Testis (tissue), 2 donors: ENCODE measurements at regions not wholly inside any gene's neighbourhood (a gene's known extent, or its start where the extent isn't known, plus 50 kb on each side); places are given as distances from the start of the nearest gene placed in this dataset.

Experiments used
- DNase-seq: peaks from one replicate; pipeline ENCODE4 v3.0.0-alpha.2; 2019
- H3K27ac ChIP-seq, 2 donors: fragments of 200-600 bp; sonication (generic); one replicate each; pipeline ENCODE4 v1.5.1; 2019
- H3K27me3 ChIP-seq: fragments of 200-600 bp; sonication (generic); one replicate; pipeline ENCODE4 v1.5.1; 2019
- H3K36me3 ChIP-seq: fragments of 200-600 bp; sonication (generic); one replicate; pipeline ENCODE4 v1.5.1; 2017; ENCODE audit warnings: low read depth; ENCODE audit errors: missing control alignments
- H3K4me1 ChIP-seq: fragments of 200-600 bp; sonication (generic); one replicate; pipeline ENCODE4 v1.5.1; 2019
- H3K4me3 ChIP-seq, 2 donors: fragments of 200-600 bp; sonication (generic); one replicate each; pipeline ENCODE4 v1.5.1; 2017 to 2019
- H3K9me3 ChIP-seq: fragments of 200-600 bp; sonication (generic); one replicate; pipeline ENCODE4 v1.5.1; 2017
- POLR2A ChIP-seq: fragments of 450-650 bp; IDR thresholded peaks from one replicate; pipeline ENCODE4 v1.6.1; 2017; ENCODE audit warnings: antibody characterized with exemption, mild to moderate bottlenecking, moderate library complexity
- WGBS, 2 donors: methylation state at CpG; one replicate each; pipeline ENCODE4 v1.1.5; 2018; 5-methylcytosine and 5-hydroxymethylcytosine counted together
- intact Hi-C: fragments of 100-400 bp; cut with DNase I; formaldehyde crosslinking; loops from one replicate; pipeline ENCODE4 v1.15.1; 2023; ENCODE audit warnings: low total_unique reads
- TF ChIP-seq, protein P1 (sequence below), 3 experiments: fragments of 450-650 bp in 2 of 3; fragments of 200-600 bp in 1 of 3; sonication (generic) in 1 of 3; IDR thresholded peaks; one replicate each; pipeline ENCODE4 v1.5.1; 2016 to 2019; ENCODE audit warnings: antibody characterized with exemption in 3 of 3, mild to moderate bottlenecking in 2 of 3, moderate library complexity in 1 of 3

DNA sequence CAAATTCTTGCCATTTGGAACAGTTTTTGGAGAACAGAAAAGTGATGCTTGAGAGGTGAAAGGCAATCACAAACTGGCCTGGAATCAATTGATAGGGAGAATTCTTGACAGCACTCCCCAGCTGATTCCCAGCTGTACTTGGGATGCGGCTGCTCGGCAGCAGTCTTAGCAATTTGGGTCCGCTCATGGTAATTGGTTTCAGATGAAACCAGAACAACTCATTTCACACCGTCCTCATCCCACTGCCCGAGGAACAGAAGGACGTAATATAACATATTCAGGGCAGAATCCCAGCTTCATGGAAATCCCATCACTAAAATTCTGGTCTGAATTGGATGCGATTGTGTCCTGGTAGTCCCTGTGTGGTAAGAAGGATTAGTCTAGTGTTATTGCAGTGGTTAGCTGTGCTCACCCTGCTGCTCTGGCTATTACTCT lies 223.3 kb upstream of the FERD3L start:
- DNase-seq: no peak
- Histone ChIP-seq H3K27ac (no peak overlapping the region), H3K9me3 (no peaks in the 10 kb centered on the region), H3K27me3 (no peaks in the 10 kb centered on the region), H3K4me1 (no peaks in the 10 kb centered on the region), H3K4me3 (no peak overlapping the region), H3K36me3 (no peaks in the 10 kb centered on the region)
- intact Hi-C loops: no loop called here
- WGBS, 2 donors: 44 to 70% methylated on average over 7 of the region's 7 CpGs
- no peak for TF ChIP-seq POLR2A
- TF ChIP-seq, protein P1, sequence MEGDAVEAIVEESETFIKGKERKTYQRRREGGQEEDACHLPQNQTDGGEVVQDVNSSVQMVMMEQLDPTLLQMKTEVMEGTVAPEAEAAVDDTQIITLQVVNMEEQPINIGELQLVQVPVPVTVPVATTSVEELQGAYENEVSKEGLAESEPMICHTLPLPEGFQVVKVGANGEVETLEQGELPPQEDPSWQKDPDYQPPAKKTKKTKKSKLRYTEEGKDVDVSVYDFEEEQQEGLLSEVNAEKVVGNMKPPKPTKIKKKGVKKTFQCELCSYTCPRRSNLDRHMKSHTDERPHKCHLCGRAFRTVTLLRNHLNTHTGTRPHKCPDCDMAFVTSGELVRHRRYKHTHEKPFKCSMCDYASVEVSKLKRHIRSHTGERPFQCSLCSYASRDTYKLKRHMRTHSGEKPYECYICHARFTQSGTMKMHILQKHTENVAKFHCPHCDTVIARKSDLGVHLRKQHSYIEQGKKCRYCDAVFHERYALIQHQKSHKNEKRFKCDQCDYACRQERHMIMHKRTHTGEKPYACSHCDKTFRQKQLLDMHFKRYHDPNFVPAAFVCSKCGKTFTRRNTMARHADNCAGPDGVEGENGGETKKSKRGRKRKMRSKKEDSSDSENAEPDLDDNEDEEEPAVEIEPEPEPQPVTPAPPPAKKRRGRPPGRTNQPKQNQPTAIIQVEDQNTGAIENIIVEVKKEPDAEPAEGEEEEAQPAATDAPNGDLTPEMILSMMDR (IDR thresholded peaks at IDR 0.05): no peak

DNA sequence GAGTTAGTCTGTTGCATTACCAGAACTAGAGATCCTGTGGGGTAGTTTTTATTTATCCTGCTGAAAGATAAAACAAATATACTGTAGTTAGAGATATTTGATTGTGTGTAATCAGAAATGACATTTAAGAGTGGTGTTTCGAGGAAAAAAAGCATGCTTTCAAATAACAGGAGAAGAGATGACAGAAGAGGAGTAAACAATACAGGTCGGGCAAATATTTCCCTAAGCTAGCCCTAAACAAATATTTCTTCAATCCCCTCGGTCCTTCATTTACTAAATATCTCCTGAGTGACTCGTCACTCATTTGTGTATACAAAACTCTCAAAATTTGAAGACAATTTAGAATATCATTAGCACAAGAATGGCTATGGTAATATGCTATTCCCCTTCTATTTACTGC lies 219.7 kb upstream of the FERD3L start:
- TF ChIP-seq, protein P1 (IDR thresholded peaks at IDR 0.05): no peak
- no peak for TF ChIP-seq POLR2A
- intact Hi-C loops: no loop called here
- no peak overlapping the region for H3K4me3 ChIP-seq
- no peak overlapping the region for H3K27ac ChIP-seq
- H3K27me3 ChIP-seq: no peaks in the 10 kb centered on the region
- DNase-seq: no peak
- WGBS, 2 donors: 87 to 92% methylated on average over 4 of the region's 4 CpGs
- H3K36me3 ChIP-seq: no peaks in the 10 kb centered on the region
- no peaks in the 10 kb centered on the region for H3K4me1 ChIP-seq
- H3K9me3 ChIP-seq: no peaks in the 10 kb centered on the region

DNA sequence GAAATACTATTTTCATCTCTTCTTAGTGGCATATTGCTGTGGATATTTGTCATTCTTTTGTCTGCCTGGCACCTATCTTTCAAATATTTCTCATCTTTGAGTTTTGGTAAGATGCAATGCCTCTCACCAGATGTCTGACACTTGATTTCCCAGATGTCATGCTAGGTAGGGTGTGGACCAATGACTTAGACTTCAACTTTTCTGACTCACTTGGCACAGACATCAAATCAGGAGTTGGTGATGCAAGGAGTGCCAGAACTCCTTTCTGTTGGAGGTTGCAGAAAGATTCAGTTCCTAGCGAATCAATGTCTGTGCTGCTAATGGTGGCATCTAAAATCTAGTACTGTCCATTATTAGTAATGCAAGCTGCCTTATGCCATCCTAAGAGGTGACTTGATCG lies 216.9 kb upstream of the FERD3L start:
- intact Hi-C loops: no loop called here
- WGBS, 2 donors: 93 to 98% methylated on average over 2 of the region's 2 CpGs

DNA sequence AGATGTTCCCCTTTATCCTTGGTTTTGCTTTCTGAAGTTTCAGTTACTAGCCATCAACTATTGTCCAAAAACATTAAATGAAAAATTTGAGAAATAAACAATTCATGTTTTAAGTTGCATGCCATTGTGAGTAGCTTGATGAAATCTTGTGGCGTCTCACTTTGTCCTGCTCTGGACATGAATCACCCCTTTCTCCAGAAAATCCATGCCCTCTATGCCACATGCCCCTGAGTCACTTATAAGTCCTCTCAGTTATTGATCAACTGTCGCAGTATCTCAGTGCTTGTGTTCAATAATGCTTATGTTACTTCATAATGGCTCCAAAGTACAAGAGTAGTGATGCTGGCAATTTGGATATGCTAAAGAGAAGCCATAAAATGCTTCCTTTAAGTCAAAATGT lies 208.0 kb upstream of the FERD3L start:
- TF ChIP-seq POLR2A: no peak
- Histone ChIP-seq H3K4me3 (no peak overlapping the region), H3K36me3 (no peaks in the 10 kb centered on the region), H3K27me3 (no peaks in the 10 kb centered on the region), H3K27ac (no peak overlapping the region), H3K9me3 (no peaks in the 10 kb centered on the region), H3K4me1 (no peaks in the 10 kb centered on the region)
- DNase-seq: no peak
- 93 to 95% methylated on average over 2 of the region's 2 CpGs for WGBS, 2 donors
- intact Hi-C loops: no loop called here

More for the DNA sequence above, 216.9 kb upstream of the FERD3L start:
- no peaks in the 10 kb centered on the region for H3K4me1 ChIP-seq
- no peak overlapping the region for H3K4me3 ChIP-seq
- H3K27ac ChIP-seq: no peak overlapping the region
- H3K36me3 ChIP-seq: no peaks in the 10 kb centered on the region
- TF ChIP-seq, protein P1 (IDR thresholded peaks at IDR 0.05): no peak
- TF ChIP-seq POLR2A: no peak
- H3K9me3 ChIP-seq: no peaks in the 10 kb centered on the region
- no peak for DNase-seq
- H3K27me3 ChIP-seq: no peaks in the 10 kb centered on the region

DNA sequence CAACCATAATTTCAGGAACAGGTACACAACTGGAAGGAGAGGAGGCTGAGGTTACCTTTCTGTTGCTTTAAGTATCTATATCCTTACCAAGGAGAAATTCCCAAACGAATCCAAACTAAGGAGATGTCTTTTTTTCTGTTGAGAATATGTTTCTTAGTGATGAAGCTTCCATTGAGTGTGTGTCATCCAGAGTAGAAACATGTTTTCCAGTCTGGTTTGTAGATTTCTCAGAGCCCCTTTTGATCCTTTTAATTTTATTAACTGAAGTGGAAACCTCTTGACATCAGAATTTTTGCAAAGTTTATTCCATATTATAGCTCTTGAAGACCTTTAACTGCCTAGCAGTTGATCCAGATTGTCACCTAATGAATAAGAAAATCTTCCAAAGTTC lies 207.1 kb upstream of the FERD3L start:
- TF ChIP-seq, protein P1 (IDR thresholded peaks at IDR 0.05): no peak
- TF ChIP-seq POLR2A: no peak
- H3K36me3 ChIP-seq: no peaks in the 10 kb centered on the region
- no peaks in the 10 kb centered on the region for H3K9me3 ChIP-seq
- H3K4me3 ChIP-seq: no peak overlapping the region
- WGBS, 2 donors: 50 to 73% methylated on average over 1 of the region's 1 CpG
- no peak for DNase-seq
- no peaks in the 10 kb centered on the region for H3K4me1 ChIP-seq
- H3K27me3 ChIP-seq: no peaks in the 10 kb centered on the region
- intact Hi-C loops: no loop called here
- H3K27ac ChIP-seq: no peak overlapping the region
